Activated CD8-positive, alpha-beta memory T cell treated with anti-CD3 and anti-CD28 coated beads, Interleukin-2, amount 50 U/mL, for 1 hour (primary cell): ENCODE measurements at regions not wholly inside any gene's neighbourhood (a gene's known extent, or its start where the extent isn't known, plus 50 kb on each side); places are given as distances from the start of the nearest gene placed in this dataset.
"Not testable (repeated sequence)": the region's sequence is repeated elsewhere in the genome, so short reads cannot be mapped to it uniquely, and the experiment has no call there.

Source experiments
- DNase-seq: peaks from one replicate; pipeline ENCODE4 v3.0.0-alpha.2; 2020; ENCODE audit errors: extremely low read depth

DNA sequence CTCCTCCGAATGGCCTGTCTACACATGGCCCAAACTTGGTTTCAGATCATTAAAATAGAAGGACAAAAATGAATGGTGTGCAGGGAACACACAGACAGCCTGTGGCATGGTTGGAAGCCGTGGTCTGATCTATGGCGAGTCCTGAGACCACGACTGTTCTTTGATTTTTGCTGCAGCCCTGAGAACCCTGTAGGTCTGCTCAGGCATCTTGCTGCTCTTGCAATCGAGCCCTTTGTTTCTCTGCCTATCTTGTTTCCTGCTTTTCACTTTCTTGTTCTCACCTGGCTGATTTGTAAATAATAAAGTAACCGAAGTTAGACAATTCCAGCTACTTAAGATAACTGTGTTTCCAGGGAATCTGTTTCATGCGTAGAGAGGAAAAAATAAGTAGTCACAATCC is 54.1 kb upstream of the NBPF9 start:
- DNase-seq: not testable (repeated sequence)

DNA sequence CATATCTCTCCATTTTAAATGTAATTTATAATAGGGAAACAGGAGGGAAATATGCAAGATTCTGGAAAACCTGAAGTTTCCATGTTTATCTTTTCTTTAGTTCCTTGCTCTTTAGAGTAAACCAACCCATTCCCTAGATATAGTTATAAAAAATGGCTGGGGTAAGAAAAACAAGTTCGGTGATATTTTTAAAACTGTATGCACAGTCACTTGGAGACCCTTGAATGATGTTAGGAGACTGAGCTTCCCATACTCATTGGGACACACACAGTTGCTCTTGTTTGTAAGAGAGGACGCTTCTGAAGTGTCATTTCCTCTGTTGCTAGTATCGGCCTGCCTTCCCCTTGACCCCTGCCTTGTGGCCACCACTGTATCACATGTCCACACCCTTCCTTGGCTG is 55.0 kb upstream of the NBPF9 start:
- DNase-seq: not testable (repeated sequence)

DNA sequence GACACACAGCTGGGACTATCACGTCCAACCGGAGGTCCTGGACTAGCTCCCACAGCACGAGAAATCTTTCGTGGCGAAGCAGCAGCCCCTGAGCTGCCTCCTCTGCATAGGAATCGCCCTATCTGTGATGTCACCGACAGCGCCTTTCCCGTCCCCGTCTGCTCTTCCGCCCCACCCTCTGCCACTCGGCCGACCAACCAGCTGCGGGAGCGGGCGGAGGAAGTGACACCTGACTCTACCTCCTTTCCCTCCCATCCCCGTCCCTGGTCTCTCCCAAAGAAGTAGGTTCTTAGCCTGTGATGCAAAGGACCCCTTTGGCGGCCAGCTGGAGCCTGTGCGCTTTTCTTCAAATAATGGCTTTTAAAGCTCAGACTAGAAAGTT is 59.7 kb upstream of the NBPF9 start:
- not testable (repeated sequence) for DNase-seq

DNA sequence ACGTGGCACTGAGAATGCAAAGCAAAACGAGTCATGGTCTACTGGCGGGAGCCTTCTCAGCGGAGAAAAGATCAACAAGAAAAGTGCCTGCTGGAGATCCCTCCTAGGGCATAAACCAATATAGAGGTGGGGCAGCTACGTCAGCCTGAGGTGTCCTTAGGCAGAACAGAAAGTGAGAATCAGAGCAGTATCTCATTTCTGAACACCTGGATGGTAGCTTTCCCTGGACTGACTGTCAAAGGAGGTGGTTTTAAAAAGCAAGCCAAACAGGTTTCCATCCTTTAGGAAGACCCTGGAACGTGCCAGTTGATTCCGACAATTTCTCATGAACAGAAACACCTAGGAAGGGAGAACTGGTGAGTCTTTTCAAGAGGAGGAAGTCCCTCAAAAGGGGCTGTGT is 71.4 kb upstream of the NBPF9 start:
- DNase-seq: not testable (repeated sequence)

DNA sequence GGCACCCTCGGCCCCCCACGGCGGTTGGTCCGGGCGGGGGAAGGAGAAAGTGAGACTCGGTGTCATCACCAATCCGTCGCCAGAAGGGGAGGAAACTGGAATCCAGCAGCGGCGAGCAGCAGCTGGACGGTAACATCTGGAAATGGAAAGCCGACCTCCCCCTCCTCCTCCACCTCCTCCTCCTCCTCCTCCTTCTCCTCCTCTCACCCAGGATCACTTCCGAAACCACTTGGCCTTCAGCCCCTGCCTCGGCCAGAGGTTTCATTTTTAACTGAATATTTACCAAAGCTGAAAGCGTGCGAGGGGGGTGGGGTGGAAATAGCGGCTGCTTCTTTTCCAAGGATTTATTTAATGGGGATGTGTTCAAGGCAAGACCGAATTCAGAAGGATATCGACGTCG is 72.5 kb upstream of the NBPF9 start:
- DNase-seq: not testable (repeated sequence)

DNA sequence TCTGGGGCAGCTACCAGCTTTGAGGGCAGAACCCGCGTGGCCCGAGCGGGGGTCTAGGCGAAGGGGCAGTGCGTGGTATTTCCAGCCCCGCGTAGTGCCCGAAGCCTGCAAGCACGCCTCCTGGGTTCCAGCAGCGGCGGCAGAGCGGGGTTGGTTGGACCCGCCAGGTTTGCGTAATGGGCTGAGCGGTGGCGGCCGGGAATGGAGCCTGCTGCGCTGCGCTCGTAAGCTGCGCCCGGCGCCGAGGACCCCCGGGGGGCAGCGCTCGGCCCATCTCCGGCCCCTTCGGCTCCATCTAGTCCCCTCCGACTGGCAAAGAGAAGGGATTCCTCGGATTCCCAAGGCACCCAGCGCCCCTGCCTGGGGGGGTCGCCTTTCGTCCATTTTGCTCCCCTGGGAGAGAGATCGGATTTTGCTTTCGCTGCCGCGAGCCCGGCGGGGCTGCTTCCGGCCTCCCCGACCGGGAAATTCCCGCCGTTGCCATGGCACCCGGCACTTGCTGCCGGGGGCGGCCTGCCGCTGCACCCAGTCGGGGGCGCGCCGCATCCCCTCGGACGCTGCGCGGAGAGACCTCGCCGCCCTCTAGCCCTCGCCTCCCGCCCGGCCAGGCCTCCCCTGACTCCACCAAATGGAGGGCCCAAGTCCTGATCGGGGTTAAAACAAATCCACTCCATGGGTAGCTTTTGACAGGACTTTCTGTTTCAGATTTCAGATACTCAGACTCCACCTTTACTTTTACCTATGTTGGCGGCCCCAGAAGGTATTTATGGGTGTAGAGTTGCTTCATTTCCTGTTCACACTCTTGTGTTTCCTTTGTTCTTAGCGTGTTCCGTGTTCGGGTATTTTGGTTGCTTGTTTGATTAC is 73.3 kb upstream of the NBPF9 start:
- peak; percentile 24 for DNase-seq

GRCh38 chr1:149190742-149191141 is 87.4 kb upstream of the NBPF9 start:
- DNase-seq: not testable (repeated sequence)

DNA sequence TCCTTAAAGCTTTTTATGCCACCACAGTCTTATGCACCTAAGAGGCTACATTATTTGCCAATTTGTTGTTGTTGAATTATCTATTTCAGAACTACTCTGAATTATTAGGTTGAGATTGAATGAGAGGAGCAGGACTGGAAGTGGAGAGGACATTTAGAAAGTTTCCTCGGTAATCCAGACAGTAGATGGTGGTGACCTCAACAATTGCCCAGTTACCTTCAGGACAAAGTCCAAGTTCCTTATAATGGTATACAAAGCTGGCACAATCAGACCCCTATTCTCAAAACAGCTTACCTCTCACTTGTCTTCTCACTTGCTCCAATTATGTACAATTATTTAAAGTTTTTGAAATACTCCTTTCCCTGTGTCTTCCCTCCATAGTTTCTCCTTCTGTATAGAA is 93.3 kb upstream of the NBPF9 start:
- not testable (repeated sequence) for DNase-seq

GRCh38 chr1:149200567-149200966 is 97.2 kb upstream of the NBPF9 start:
- not testable (repeated sequence) for DNase-seq

- DNase-seq: not testable (repeated sequence)
Observed at GRCh38 chr1:149202283-149202682, 98.9 kb upstream of the NBPF9 start.

GRCh38 chr1:149204396-149204795 is 101.0 kb upstream of the NBPF9 start:
- not testable (repeated sequence) for DNase-seq

DNA sequence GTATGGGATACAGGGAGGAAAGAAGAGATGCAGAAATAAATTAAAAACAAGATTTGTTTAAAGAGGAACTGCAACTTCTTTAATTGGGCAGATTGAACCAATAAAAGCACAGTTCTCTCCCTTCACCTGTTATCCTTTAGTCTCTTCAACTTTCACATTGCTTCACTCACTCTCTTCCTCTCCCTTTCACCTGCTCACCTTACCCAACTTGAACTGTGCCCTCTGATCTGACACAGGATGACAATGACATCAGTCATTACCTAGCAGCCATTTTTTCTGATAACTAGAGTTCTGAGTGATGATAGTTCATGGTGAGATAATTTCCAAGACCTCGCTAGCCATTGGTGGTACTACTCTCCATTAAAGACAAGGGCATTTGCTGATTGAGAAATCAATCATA is 105.5 kb upstream of the NBPF9 start:
- not testable (repeated sequence) for DNase-seq

DNA sequence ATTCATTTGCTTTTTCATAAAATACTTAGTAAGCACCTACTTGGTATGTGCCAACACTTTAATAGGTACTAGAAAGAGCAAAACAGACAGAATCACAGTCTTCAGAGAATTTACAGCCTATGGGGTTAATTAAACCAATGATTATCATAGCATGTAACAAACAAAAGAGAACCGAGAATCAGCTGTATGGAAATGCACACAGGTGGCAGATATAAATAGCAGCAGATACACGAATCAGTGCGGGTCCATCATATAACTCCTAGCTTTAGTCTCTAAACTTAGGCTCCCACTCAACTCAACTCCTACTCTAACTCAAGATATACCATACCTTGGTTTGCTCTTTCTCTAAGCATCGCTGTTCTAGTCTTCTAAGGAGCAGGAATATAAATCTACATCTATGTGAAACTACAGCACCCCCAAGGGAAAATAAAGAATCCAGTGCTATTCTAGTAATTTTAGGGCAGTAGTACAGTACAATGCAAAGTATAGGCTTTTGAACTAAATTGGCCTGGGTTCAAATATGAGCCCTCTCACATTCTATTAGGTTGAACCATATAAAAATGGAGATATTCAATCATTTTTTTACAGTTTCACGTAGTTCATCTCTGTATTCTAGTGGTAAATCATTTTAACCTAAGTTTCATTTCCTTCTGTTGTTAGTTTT is 108.5 kb upstream of the NBPF9 start:
- not testable (repeated sequence) for DNase-seq

DNA sequence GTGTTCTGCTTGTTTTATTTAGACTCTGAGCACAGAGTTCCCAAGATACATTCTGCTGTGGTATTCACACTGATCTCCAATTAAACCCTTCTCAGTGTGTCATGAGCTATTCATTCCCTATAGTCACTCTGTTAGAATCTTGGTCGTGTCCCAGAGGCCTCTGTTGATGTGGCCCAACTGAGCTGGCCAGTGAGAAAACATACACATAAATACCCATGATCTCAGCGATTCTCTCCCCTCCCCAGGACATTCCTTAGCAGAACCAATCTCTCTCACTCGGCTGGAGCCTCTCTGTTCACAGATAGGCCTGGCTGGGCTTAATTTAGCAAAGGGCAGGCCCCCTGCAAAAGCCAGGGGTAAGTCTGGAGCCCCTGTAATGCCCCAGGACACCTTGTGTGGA is 109.6 kb upstream of the NBPF9 start:
- DNase-seq: not testable (repeated sequence)

GRCh38 chr1:149213673-149214072 is 110.3 kb upstream of the NBPF9 start:
- not testable (repeated sequence) for DNase-seq

DNA sequence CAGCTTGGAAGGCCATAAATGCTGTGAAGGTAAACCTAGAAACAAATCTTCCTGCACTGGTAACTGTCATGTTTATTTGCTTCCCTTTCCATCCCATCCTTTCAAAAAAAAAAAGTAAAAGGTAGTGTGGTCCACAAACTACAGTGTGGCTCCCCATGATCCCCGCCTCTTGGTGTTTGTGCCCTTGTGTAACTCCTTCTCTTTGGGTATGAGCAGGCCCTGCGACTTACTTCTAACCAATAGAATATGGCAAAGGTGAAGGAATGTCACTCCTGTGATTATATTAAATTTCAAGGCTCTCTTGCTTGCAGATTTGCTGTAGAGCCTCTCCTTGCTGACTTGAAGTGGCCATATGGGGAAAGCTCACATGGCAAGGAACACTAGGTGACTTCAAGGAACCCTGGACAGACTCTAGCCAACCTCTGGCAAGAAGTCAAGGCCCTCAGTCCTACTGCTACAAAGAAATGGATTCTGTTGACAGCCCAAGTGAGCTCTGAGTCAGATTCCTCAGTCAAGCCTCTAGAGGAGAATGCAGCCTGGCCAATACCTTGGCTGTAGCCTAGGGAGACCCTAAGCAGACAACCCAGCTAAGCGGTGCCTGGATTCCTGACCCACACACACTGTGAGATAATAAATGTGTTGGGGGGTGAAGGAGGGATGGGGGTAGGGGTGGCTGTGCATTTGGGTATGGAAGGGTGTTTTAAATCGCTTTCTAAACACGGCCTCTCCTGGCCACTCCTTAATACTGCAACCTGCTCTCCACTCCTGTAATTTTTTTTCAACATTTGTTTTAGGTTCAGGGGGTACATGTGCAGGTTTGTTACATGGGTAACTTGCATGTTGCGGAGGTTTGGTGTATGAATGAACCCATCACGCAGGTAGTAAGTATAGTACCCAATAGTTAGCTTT is 115.0 kb upstream of the NBPF9 start:
- DNase-seq: not testable (repeated sequence)

DNA sequence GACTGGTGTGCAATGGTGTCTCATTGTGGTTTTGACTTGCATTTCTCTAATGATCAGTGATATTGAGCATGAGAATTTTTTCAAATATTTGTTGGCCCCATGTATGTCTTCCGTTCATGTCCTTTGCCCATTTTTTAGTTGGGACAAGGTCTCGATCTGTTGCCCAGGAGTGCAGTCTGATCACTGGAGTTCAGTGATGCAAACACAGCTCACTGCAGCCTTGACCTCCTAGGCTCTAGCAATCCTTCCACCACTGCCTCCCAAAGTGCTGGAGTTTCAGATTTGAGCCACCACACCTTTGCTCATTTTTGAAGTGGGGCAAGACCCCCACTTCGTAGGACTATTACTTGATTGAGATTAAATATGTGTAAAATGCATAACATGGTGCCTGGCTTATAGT is 116.2 kb upstream of the NBPF9 start:
- not testable (repeated sequence) for DNase-seq

GRCh38 chr1:149220463-149221074 is 117.2 kb upstream of the NBPF9 start:
- DNase-seq: not testable (repeated sequence)

GRCh38 chr1:149227933-149228665 is 124.7 kb upstream of the NBPF9 start:
- not testable (repeated sequence) for DNase-seq

GRCh38 chr1:149228672-149229585 is 125.6 kb upstream of the NBPF9 start:
- not testable (repeated sequence) for DNase-seq
